Trophoblast cell (in vitro differentiated cells and primary cell): ENCODE measurements at regions not wholly inside any gene's neighbourhood (a gene's known extent, or its start where the extent isn't known, plus 50 kb on each side); places are given as distances from the start of the nearest gene placed in this dataset.
A peak's percentile ranks its signal among the peaks of the same experiment; 100 is the strongest.

Experiments used
- DNase-seq, 2 donors: peaks; one replicate each; pipeline ENCODE4 v3.0.0-alpha.2; 2016
- H2AFZ ChIP-seq: 2 replicates; pipeline ENCODE4 v1.6.1; 2013; ENCODE audit warnings: low read length, moderate library complexity, mild to moderate bottlenecking; ENCODE audit not compliant: insufficient read depth, poor library complexity
- H2AK5ac ChIP-seq: 2 replicates; pipeline ENCODE4 v1.6.1; 2013; ENCODE audit warnings: mild to moderate bottlenecking, low read length
- H2BK120ac ChIP-seq: 2 replicates; pipeline ENCODE4 v1.6.1; 2013; ENCODE audit warnings: low read length, mild to moderate bottlenecking, moderate library complexity; ENCODE audit not compliant: insufficient read depth, poor library complexity
- H2BK12ac ChIP-seq: 2 replicates; pipeline ENCODE4 v1.6.1; 2013; ENCODE audit warnings: mild to moderate bottlenecking, low read length, moderate library complexity
- H2BK5ac ChIP-seq: 2 replicates; pipeline ENCODE4 v1.6.1; 2013; ENCODE audit warnings: low read length, low read depth, moderate library complexity, mild to moderate bottlenecking; ENCODE audit not compliant: poor library complexity
- H3K14ac ChIP-seq: 2 replicates; pipeline ENCODE4 v1.6.1; 2013; ENCODE audit warnings: mild to moderate bottlenecking, low read length
- H3K18ac ChIP-seq: 2 replicates; pipeline ENCODE4 v1.6.1; 2013; ENCODE audit warnings: mild to moderate bottlenecking, low read length
- H3K23ac ChIP-seq: 2 replicates; pipeline ENCODE4 v1.6.1; 2013; ENCODE audit warnings: low read length
- H3K27ac ChIP-seq: 2 replicates; pipeline ENCODE4 v1.5.1; 2013; ENCODE audit warnings: low read depth, mild to moderate bottlenecking, inconsistent platforms, low read length, moderate library complexity
- H3K27me3 ChIP-seq: 2 replicates; pipeline ENCODE4 v1.6.1; 2013; ENCODE audit warnings: inconsistent platforms, mild to moderate bottlenecking, low read length, moderate library complexity; ENCODE audit not compliant: insufficient read depth
- H3K36me3 ChIP-seq, 2 experiments: 1 replicate in 1 of 2; 2 replicates in 1 of 2; pipeline ENCODE4 v1.6.1; 2013; ENCODE audit warnings: low read length in 2 of 2, mild to moderate bottlenecking in 2 of 2, moderate library complexity in 1 of 2; ENCODE audit not compliant: insufficient read depth in 2 of 2, control insufficient read depth in 1 of 2
- H3K4ac ChIP-seq: 2 replicates; pipeline ENCODE4 v1.6.1; 2013; ENCODE audit warnings: low read depth, mild to moderate bottlenecking, low read length, moderate library complexity
- H3K4me1 ChIP-seq, 2 experiments: 1 replicate in 1 of 2; 2 replicates in 1 of 2; pipeline ENCODE4 v1.6.1; 2013; ENCODE audit warnings: low read length in 2 of 2, mild to moderate bottlenecking in 2 of 2, moderate library complexity in 1 of 2; ENCODE audit not compliant: insufficient read depth in 2 of 2, control insufficient read depth in 1 of 2
- H3K4me2 ChIP-seq: 2 replicates; pipeline ENCODE4 v1.6.1; 2013; ENCODE audit warnings: inconsistent platforms, mild to moderate bottlenecking, low read length, moderate library complexity
- H3K4me3 ChIP-seq: 2 replicates; pipeline ENCODE4 v1.5.1; 2013; ENCODE audit warnings: mild to moderate bottlenecking, low read depth, low read length, inconsistent platforms
- H3K79me1 ChIP-seq: one replicate; pipeline ENCODE4 v1.6.1; 2013; ENCODE audit warnings: low read length
- H3K79me2 ChIP-seq: 2 replicates; pipeline ENCODE4 v1.6.1; 2013; ENCODE audit warnings: low read length, mild to moderate bottlenecking; ENCODE audit not compliant: control insufficient read depth, insufficient read depth, poor library complexity
- H3K9ac ChIP-seq: 2 replicates; pipeline ENCODE4 v1.6.1; 2013; ENCODE audit warnings: mild to moderate bottlenecking, low read length
- H3K9me3 ChIP-seq: 2 replicates; pipeline ENCODE4 v1.6.1; 2013; ENCODE audit warnings: low read depth, mild to moderate bottlenecking, control low read depth, inconsistent platforms, low read length; ENCODE audit not compliant: insufficient read depth
- H4K12ac ChIP-seq: 2 replicates; pipeline ENCODE4 v1.6.1; 2013; ENCODE audit warnings: low read depth, mild to moderate bottlenecking, low read length, moderate library complexity
- H4K8ac ChIP-seq: 2 replicates; pipeline ENCODE4 v1.6.1; 2013; ENCODE audit warnings: low read depth, mild to moderate bottlenecking, low read length, moderate library complexity
- H4K91ac ChIP-seq: one replicate; pipeline ENCODE4 v1.6.1; 2013; ENCODE audit warnings: low read depth, mild to moderate bottlenecking, low read length, moderate library complexity
- WGBS: extraction: QIAGEN DNeasy Blood & Tissue Kit; methylation state at CpG from one replicate; pipeline ENCODE4 v1.1.7; 2013; ENCODE audit warnings: missing lambda C conversion rate; ENCODE audit not compliant: insufficient read length, insufficient coverage; ENCODE audit errors: extremely low coverage; 5-methylcytosine and 5-hydroxymethylcytosine counted together

- H2AK5ac ChIP-seq: no peak overlapping the region
- no peak overlapping the region for H3K4ac ChIP-seq
- H4K8ac ChIP-seq: no peak overlapping the region
- H2AFZ ChIP-seq: no peak overlapping the region
- no peak overlapping the region for H3K4me2 ChIP-seq
- H3K9ac ChIP-seq: no peak overlapping the region
- no peak overlapping the region for H2BK12ac ChIP-seq
- no peak overlapping the region for H3K27ac ChIP-seq
- H3K4me1 ChIP-seq: no peaks in the 10 kb centered on the region
- DNase-seq: no peak
- no peak overlapping the region for H2BK120ac ChIP-seq
- H2BK5ac ChIP-seq: no peak overlapping the region
- H3K9me3 ChIP-seq: peaks cover 4% of the 10 kb centered on the region
- H4K91ac ChIP-seq: no peak overlapping the region
- H3K79me1 ChIP-seq: no peaks in the 10 kb centered on the region
- H3K23ac ChIP-seq: no peak overlapping the region
- H3K4me3 ChIP-seq: no peak overlapping the region
- no peak overlapping the region for H4K12ac ChIP-seq
- no peaks in the 10 kb centered on the region for H3K36me3 ChIP-seq
- H3K27me3 ChIP-seq: no peaks in the 10 kb centered on the region
- H3K18ac ChIP-seq: no peak overlapping the region
- H3K79me2 ChIP-seq: no peaks in the 10 kb centered on the region
- H3K14ac ChIP-seq: no peak overlapping the region
These were observed 91.8 kb upstream of the ZNF521 start for GRCh38 chr18:25443776-25444175.

GRCh38 chr18:25435149-25435782 is 83.3 kb upstream of the ZNF521 start:
- no peaks in the 10 kb centered on the region for H3K27me3 ChIP-seq
- no peak overlapping the region for H4K12ac ChIP-seq
- no peak overlapping the region for H2BK5ac ChIP-seq
- H3K9me3 ChIP-seq: no peaks in the 10 kb centered on the region
- H3K4me1 ChIP-seq: peaks cover 0 to 4% of the 10 kb centered on the region in 2 experiments
- no peak overlapping the region for H4K8ac ChIP-seq
- no peak overlapping the region for H3K23ac ChIP-seq
- no peak overlapping the region for H4K91ac ChIP-seq
- no peaks in the 10 kb centered on the region for H3K36me3 ChIP-seq
- no peak overlapping the region for H3K9ac ChIP-seq
- H3K18ac ChIP-seq: no peak overlapping the region
- no peak overlapping the region for H2BK12ac ChIP-seq
- no peak overlapping the region for H3K4ac ChIP-seq
- no CpG with 5 or more reads among the region's 3 CpGs for WGBS
- H3K27ac ChIP-seq: no peak overlapping the region
- H3K14ac ChIP-seq: no peak overlapping the region
- H3K79me2 ChIP-seq: no peaks in the 10 kb centered on the region
- H3K4me2 ChIP-seq: no peak overlapping the region
- H3K4me3 ChIP-seq: no peak overlapping the region
- no peak for DNase-seq
- no peak overlapping the region for H2AFZ ChIP-seq
- H2AK5ac ChIP-seq: no peak overlapping the region
- no peak overlapping the region for H2BK120ac ChIP-seq
- H3K79me1 ChIP-seq: peaks cover 4% of the 10 kb centered on the region

GRCh38 chr18:25434745-25435144 is 82.8 kb upstream of the ZNF521 start:
- no CpG with 5 or more reads among the region's 2 CpGs for WGBS
- H2AK5ac ChIP-seq: no peak overlapping the region
- no peak overlapping the region for H3K9ac ChIP-seq

GRCh38 chr18:25433590-25433989 is 81.6 kb upstream of the ZNF521 start:
- WGBS: no CpG with 5 or more reads among the region's 3 CpGs
- Histone ChIP-seq H2AFZ (no peak overlapping the region), H3K4me2 (no peak overlapping the region)

More at GRCh38 chr18:25434745-25435144, 82.8 kb upstream of the ZNF521 start:
- no peak overlapping the region for H2BK12ac ChIP-seq
- no peak overlapping the region for H3K23ac ChIP-seq
- H3K9me3 ChIP-seq: no peaks in the 10 kb centered on the region
- no peak overlapping the region for H2AFZ ChIP-seq
- H3K36me3 ChIP-seq: no peaks in the 10 kb centered on the region
- H4K8ac ChIP-seq: no peak overlapping the region
- no peaks in the 10 kb centered on the region for H3K79me2 ChIP-seq
- no peak overlapping the region for H3K4me2 ChIP-seq
- H3K14ac ChIP-seq: peak overlapping the region; percentile 35
- peaks cover 0 to 4% of the 10 kb centered on the region in 2 experiments for H3K4me1 ChIP-seq
- peak overlapping the region; percentile 7 for H2BK120ac ChIP-seq
- H3K79me1 ChIP-seq: peaks cover 4% of the 10 kb centered on the region
- H2BK5ac ChIP-seq: no peak overlapping the region
- no peak overlapping the region for H4K12ac ChIP-seq
- no peak overlapping the region for H4K91ac ChIP-seq
- H3K18ac ChIP-seq: no peak overlapping the region
- H3K4me3 ChIP-seq: no peak overlapping the region
- H3K27me3 ChIP-seq: no peaks in the 10 kb centered on the region
- no peak for DNase-seq
- H3K4ac ChIP-seq: no peak overlapping the region
- no peak overlapping the region for H3K27ac ChIP-seq

More at GRCh38 chr18:25433590-25433989, 81.6 kb upstream of the ZNF521 start:
- H3K79me1 ChIP-seq: peaks cover 4% of the 10 kb centered on the region
- no peak for DNase-seq
- H3K27me3 ChIP-seq: no peaks in the 10 kb centered on the region
- no peaks in the 10 kb centered on the region for H3K9me3 ChIP-seq
- H3K23ac ChIP-seq: no peak overlapping the region
- no peak overlapping the region for H3K4me3 ChIP-seq
- H4K8ac ChIP-seq: no peak overlapping the region
- no peaks in the 10 kb centered on the region for H3K36me3 ChIP-seq
- no peaks in the 10 kb centered on the region for H3K79me2 ChIP-seq
- H2BK120ac ChIP-seq: no peak overlapping the region
- no peak overlapping the region for H4K12ac ChIP-seq
- no peak overlapping the region for H3K14ac ChIP-seq
- no peak overlapping the region for H3K27ac ChIP-seq
- H3K4ac ChIP-seq: no peak overlapping the region
- no peak overlapping the region for H2BK12ac ChIP-seq
- H4K91ac ChIP-seq: no peak overlapping the region
- H2AK5ac ChIP-seq: no peak overlapping the region
- H2BK5ac ChIP-seq: no peak overlapping the region
- H3K18ac ChIP-seq: no peak overlapping the region
- H3K9ac ChIP-seq: no peak overlapping the region
- peaks cover 0 to 4% of the 10 kb centered on the region in 2 experiments for H3K4me1 ChIP-seq
